Keratinocyte (primary cell): ENCODE measurements at regions not wholly inside any gene's neighbourhood (a gene's known extent, or its start where the extent isn't known, plus 50 kb on each side); places are given as distances from the start of the nearest gene placed in this dataset.

Experiments
- CTCF ChIP-seq, 3 experiments: IDR thresholded peaks in 1 of 3; conservative IDR thresholded peaks in 1 of 3; optimal IDR thresholded peaks in 1 of 3; 2 replicates in 2 of 3; 3 replicates in 1 of 3; pipeline versions ENCODE3 to v1.5.1; 2011; ENCODE audit warnings: low read length in 3 of 3, mild to moderate bottlenecking in 3 of 3, moderate library complexity in 2 of 3, control low read depth in 1 of 3, inconsistent platforms in 1 of 3; ENCODE audit not compliant: insufficient read depth in 2 of 3; ENCODE audit errors: extremely low read depth in 1 of 3
- EZH2 ChIP-seq: IDR thresholded peaks from one replicate; pipeline ENCODE4 v1.6.1; 2012; ENCODE audit warnings: inconsistent platforms, mild to moderate bottlenecking, low read length, moderate library complexity

- TF ChIP-seq EZH2 (no peak), CTCF (optimal IDR thresholded peaks at IDR 0.05 in 1 of 3, IDR thresholded peaks at IDR 0.05 in 1 of 3, conservative IDR thresholded peaks at IDR 0.05 in 1 of 3; ENCODE audit: extremely low read depth in 1 of 3, insufficient read depth in 2 of 3, low read length in 3 of 3) (no peak)
Observed at GRCh38 chr11:70526116-70527045, 128.1 kb downstream of the CTTN start.
